Left renal cortex interstitium (tissue), 4 donors: ENCODE measurements at regions not wholly inside any gene's neighbourhood (a gene's known extent, or its start where the extent isn't known, plus 50 kb on each side); places are given as distances from the start of the nearest gene placed in this dataset.

Experiments used
- DNase-seq, 4 donors: peaks; one replicate each; pipeline ENCODE4 v3.0.0-alpha.2; 2013; ENCODE audit warnings: low read depth in 4 of 4, low spot score in 2 of 4, missing footprints in 1 of 4

GRCh38 chr10:27451054-27451453, 53.0 kb upstream of the RAB18 start:
- DNase-seq: no peak

- DNase-seq: no peak
These were observed 53.9 kb upstream of the RAB18 start for GRCh38 chr10:27450225-27450624.

DNA sequence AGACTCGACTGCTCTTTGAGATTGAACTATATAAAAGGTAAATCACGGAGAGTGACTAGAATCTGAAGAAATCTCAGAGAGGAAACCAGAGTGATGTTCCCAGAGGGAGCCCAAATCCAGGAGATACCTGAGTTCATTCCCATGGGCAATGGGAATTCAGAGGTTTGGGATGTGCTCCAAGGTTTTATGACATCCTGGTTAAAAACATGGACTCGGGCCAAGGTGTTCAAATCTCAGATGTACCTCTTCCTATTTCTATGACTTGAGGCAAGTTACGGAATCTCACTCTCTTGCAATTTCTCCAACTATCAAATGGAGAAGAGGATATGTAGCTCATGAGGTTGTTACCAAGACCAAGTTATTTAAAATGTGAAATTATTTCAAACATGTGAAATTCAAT, 54.5 kb upstream of the RAB18 start:
- DNase-seq: no peak

DNA sequence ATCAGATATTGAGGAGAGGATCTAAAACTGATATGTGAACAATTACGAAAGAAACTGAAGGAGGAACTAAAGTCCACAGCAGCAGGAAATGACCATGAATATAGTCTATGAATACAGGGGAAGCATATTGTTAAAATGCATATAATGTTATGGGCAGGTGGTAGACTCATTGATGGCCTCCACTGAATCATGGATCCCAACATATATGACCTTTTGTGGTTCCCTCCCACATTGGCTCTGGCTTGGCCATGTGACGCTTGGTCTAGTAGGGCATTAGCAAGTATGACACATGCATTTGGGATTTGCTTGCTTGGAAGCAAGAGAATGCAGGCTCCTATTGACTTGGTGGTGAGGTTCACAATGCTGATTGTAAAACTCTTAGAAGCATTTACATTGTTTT, 55.2 kb upstream of the RAB18 start:
- no peak for DNase-seq

DNA sequence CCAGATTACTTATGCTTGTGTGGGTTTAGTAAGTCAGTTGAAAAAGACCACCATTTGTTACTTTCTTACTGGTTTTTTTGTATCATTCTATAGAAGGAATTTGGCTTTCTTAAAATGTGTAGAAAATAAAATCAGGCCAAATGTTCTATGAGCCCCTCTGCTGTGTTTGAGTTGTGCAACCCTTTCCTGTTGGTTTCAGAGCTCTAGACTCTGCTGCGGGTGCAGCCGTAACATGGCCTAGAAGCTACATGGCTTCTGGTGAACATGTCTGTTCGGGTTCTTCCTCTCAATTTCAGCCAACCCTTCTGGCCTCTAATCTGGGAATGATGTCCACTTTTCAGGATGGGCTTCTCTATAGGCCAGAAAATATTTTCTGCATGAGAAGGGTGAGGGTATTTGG, 56.6 kb upstream of the RAB18 start:
- DNase-seq: no peak

DNA sequence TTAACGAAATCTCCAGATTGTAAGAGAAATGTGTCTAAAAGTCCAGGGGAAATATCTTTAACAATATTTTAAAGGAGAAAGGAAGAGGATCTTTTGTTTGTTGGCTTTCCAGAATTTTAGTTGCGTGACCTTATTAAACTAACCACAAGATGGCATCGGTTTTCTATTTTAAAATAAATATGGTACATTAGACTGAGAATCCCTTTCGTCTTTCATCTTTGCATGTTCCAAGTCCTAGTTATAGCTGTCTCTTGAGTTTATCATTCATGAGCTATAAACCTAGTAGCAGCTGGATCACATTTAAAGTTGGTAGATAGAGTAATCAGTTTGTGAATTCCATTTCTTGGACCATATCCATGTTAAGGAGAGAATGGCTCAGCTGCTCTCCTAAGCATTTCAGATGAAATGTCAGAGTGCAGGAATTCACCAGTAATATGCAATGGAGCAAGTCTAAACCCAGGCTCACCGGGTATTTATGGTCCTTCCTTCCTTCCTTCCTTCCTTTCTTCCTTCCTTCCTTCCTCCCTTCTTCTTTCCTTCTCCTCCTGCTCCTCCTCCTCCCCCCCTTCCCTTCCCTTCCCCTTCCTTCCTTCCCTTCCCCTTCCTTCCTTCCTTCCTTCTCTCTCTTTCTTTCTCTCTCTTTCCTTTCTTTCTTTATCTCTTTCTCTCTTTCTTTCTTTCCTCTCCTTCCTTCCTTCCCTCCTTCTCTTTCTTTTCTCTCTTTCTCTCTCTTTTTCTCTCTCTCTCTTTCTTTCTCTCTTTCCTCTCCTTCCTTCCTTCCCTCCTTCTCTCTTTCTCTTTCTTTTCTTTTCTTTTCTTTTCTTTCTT, 57.8 kb upstream of the RAB18 start:
- peak in 3 of 4 donors; percentile 11 to 16 (median 13) for DNase-seq

- no peak for DNase-seq
These were observed 59.0 kb upstream of the RAB18 start for GRCh38 chr10:27445070-27445469.

DNA sequence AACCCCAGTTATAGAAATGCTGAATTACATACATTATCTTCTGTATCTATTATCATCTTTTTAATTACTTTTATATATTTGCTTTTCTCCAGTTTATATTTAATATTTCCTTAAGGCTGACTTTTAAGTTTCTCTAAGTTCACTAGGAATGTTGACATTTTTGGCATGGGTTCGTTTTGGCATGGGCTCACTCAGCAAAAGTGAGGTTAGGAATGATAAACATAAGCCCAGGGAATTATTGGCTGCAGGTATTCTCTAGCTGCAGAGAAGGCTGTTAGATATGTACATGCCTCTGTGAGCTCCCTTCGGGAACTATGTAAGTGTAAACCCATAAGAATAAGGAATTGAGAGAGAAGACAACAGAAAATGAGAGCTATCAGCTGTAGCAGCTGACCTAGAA, 63.6 kb upstream of the RAB18 start:
- no peak for DNase-seq

- no peak for DNase-seq
These were observed 64.1 kb upstream of the RAB18 start for GRCh38 chr10:27440021-27440420.

- no peak for DNase-seq
These were observed 65.0 kb upstream of the RAB18 start for GRCh38 chr10:27439101-27439500.

DNA sequence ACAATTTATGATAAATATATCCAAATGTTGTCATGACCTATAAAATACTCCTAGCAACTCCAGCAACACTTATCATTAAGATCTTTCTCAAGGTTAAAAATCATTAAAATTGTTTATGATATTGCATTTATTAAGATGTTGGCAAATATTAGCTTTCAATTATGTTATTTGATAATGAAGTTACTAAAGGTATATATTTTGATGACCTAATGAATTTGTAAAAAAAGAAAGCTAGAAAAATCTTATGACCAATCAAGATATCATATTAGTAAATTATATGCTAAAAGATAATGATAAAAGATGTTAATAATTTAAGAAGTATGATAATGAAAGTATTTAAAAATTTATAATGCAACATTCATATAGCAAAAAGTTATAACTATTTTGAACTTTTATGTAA, 66.3 kb upstream of the RAB18 start:
- DNase-seq: no peak

GRCh38 chr10:27436710-27437109, 67.4 kb upstream of the RAB18 start:
- no peak for DNase-seq

GRCh38 chr10:27433976-27434375, 70.1 kb upstream of the RAB18 start:
- DNase-seq: no peak

DNA sequence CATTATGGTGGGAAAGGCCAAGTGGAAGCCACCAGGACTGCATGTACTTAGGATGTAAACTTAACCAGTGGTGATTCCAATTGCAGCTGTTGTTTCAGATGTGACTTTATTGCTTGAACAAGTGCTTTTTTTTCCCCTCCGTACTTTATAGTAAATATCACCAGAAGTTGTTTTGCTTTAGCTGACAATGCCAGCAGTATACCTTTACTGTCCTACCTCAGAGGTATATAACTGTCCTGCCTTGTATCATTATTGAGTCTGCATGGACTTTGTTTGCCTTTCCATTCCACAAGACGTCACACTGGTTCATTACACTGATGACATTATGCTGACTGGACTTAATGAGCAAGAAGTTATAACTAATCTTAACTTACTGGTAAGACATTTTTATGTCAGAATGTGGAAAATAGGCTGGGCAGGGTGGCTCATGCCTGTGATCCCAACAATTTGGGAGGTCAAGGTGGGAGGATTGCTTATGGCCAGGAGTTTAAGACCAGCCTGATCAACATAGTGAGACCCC, 77.1 kb upstream of the RAB18 start:
- no peak for DNase-seq

DNA sequence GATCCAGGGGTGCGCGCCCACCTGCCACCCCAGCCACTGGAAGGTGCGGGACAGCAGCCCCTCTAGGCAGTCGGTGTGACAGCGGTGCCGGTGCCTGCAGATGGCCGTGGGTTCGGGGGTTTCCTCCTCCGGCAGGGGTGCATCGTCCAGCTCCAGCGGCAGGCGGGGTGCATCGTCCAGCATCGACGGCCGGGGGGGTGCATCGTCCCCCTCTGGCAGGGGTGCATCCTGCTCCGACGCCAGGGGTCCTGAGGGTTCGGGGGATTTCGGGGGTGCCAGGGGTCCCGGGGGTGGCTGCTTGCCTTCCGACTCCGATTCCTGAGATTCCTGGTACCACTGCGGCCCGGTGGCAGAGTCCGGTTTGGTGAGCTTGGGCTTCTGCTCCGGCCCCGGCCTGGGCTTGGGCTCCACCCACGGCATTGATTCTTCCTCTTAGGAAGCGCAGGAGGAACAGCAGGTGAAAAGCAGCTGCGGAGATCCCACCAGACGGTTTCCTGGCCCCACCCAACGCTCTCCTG, 90.2 kb upstream of the RAB18 start:
- no peak for DNase-seq

DNA sequence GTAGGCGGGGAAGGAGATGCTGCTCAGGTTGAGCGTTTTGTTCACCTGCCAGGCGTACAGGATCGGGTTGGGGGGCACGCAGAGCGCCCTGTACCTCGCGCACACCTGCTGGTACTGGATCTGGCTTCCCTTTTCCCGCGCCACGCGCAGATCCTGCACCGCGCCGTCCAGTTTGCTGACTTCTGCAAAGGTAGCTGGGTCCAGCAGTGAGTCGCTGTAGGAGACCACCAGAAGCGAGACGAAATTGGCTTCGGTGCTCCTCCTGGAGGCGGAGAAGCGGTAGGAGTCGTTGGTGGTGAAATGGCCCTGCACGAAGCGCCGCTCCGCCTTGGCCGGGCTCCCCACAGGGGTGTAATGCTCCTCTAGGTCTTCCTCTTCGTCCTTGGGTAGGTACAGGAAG, 90.7 kb upstream of the RAB18 start:
- no peak for DNase-seq

GRCh38 chr10:27410153-27410552, 94.0 kb upstream of the RAB18 start:
- DNase-seq: no peak

DNA sequence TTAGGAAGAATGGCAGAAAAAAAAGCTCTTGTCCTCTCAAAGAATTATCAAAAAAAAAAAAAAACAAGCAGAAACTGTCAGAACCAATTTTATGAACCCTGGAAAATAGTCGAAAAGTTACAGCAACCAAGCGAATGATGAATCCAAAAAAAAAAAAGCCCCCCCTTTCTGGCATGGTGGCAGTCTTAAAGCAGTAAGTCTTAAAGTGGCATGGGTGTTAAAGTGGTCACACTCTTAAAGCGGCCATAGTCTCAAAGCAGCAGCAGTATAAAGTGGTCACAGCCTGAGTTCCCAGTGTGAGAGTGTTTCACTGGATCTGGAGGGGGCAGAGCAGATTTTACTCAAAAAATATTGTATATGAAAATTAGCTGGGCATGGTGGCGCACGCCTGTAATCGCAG, 96.8 kb upstream of the RAB18 start:
- no peak for DNase-seq

- DNase-seq: no peak
These were observed 104.2 kb upstream of the RAB18 start for GRCh38 chr10:27399871-27400270.

- DNase-seq: no peak
These were observed 110.1 kb upstream of the RAB18 start for GRCh38 chr10:27393961-27394360.

DNA sequence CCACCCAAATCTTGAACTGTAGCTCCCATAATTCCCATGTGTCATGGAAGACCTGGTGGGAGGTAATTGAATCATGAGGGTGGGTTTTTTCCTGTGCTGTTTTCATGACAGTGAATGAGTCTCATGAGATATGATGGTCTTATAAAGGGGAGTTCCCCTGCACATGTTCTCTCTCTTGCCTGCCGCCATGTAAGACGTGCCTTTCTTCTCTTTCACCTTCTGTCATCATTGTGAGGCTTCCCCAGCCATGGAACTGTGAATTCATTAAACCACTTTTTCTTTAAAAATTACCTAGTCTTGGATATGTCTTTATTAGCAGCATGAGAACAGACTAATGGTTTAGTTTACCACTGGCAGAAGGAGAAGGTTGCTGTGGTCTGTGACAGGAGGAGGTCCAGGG, 111.5 kb upstream of the RAB18 start:
- no peak for DNase-seq

GRCh38 chr10:27391916-27392315, 112.2 kb upstream of the RAB18 start:
- no peak for DNase-seq
